GM18909 (cell line): ENCODE measurements at regions not wholly inside any gene's neighbourhood (a gene's known extent, or its start where the extent isn't known, plus 50 kb on each side); places are given as distances from the start of the nearest gene placed in this dataset.

Experiments
- ATAC-seq: cut with Tn5 transposase; IDR thresholded peaks from one replicate; pipeline ENCODE4 v1.9.1; 2021; ENCODE audit warnings: mild to moderate bottlenecking; ENCODE audit not compliant: unreplicated experiment, poor library complexity

DNA sequence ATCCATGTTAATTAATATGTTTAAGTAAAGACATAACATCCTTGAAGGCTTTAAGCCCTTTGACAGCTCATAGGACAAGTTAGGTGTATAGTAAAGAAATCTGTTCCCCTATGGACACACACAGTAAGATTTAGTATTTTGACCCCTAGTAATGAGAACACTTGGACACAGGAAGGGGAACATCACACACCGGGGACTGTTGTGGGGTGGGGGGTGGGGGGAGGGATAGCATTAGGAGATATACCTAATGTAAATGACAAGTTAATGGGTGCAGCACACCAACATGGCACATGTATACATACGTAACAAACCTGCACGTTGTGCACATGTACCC lies 59.1 kb upstream of the ZC3H15 start:
- ATAC-seq, result peak; percentile 55

GRCh38 chr2:186427970-186428369 lies 58.1 kb upstream of the ZC3H15 start:
- ATAC-seq, result no peak

DNA sequence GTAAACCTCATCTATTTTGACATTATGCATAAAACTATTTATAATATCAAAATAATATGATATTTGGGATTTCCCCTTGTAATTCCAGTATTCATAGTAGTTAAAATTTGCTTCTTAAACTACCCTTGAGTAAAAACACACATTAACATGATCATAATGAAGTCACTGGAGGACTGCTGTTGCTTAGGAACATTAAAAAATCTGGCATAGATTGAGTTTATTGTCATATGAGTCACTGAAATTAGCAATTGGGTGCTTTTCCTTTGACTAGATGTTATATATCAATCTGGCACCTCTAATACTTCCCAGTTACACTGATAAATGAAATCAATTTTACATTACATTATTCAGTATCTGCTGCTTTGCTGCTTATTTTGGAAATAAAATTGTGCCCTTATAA lies 57.0 kb upstream of the ZC3H15 start:
- no peak for ATAC-seq

DNA sequence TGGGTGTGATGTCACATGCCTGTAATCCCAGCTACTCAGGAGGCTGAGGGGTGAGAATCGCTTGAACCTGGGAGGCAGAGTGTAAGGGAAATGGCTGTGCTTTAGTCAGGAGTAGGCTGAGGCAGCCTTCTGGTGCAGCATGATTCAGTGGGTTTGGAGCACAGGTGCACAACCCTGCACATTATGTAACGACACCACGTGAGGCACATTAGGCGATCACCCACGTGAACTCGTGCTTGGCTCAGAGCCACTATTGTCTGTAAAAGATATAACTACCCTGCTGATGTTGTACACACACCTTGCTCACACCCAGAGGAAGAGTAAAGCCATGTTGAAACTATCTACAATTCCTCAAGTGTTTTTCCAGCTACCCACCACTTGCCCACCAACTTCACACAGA lies 54.8 kb upstream of the ZC3H15 start:
- ATAC-seq, result no peak

DNA sequence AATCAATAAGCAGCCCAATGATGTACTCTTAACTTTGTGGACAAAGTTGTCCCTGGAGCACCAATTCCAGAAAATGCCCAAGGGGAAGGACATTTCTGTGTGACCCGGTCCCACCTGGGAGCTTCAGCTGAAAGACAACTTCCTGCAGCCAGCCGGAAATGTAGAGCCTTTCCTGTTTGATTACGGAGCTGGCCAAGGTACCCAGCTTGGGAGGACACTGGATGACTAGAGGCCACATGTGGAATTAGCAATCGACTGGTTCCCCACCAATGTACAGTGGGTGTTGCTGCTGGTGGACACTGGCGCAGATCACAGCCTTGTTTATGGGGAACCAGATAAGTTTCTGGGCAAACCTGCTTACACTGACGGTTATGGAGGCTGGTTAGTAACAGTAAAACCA lies 53.0 kb upstream of the ZC3H15 start:
- no peak for ATAC-seq

DNA sequence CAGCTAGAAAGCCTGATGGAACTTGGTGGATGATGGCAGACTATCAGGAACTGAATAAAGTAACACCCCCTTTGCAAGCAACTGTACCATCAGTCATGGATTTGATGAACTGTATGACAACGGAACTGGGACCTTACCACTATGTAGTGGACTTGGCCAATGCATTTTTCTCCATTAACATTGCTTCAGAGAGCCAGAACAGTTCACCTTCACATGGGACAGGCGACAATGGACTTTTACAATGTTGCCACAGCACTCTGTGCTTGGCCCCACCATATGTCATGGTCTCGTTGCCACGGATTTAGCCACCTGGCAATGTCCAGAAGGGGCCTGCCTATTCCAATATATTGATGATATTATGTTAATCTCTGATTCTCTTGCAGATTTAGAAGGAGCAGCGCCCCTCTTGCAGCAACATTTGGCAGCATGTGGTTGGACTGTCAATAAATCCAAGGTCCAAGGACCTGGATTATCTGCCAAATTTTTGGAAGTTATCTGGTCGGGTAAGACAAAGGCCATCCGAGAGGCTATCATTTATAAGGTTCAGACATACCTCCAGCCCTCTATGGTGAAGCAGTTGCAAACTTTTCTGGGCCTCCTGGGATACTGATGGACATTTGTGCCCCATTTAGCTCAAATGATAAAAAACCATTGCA lies 52.2 kb upstream of the ZC3H15 start:
- no peak for ATAC-seq
